Calu3 (cell line): ENCODE measurements at regions not wholly inside any gene's neighbourhood (a gene's known extent, or its start where the extent isn't known, plus 50 kb on each side); places are given as distances from the start of the nearest gene placed in this dataset.
"Not testable (repeated sequence)": the region's sequence is repeated elsewhere in the genome, so short reads cannot be mapped to it uniquely, and the experiment has no call there.

Source experiments
- BruUV-seq: library from RNA; stranded (reverse); fragments of 400-500 nt; replicated peaks from 2 replicates; lab custom pipeline; 2021; lab: Mats Ljungman, UMichigan
- CTCF ChIA-PET: fragments of 300-600 bp; sonication (Branson Sonifier 250); formaldehyde crosslinking; loops from one replicate; lab custom pipeline; 2022; ENCODE audit warnings: antibody characterized with exemption; lab: Charles Lee
- DNase-seq: peaks from one replicate; pipeline ENCODE4 v3.0.0; 2022
- H3K27ac Mint-ChIP-seq: one replicate; pipeline ENCODE4 v1.8.0; 2022; ENCODE audit warnings: mixed read lengths; ENCODE audit not compliant: unreplicated experiment
- H3K27me3 Mint-ChIP-seq: one replicate; pipeline ENCODE4 v1.8.0; 2022; ENCODE audit warnings: mixed read lengths; ENCODE audit not compliant: unreplicated experiment
- H3K36me3 Mint-ChIP-seq: one replicate; pipeline ENCODE4 v1.8.0; 2022; ENCODE audit warnings: mild to moderate bottlenecking, moderate library complexity, mixed read lengths; ENCODE audit not compliant: insufficient read depth, unreplicated experiment
- H3K4me1 Mint-ChIP-seq: one replicate; pipeline ENCODE4 v1.8.0; 2022; ENCODE audit warnings: mild to moderate bottlenecking, low read depth, mixed read lengths; ENCODE audit not compliant: unreplicated experiment
- H3K4me3 Mint-ChIP-seq: one replicate; pipeline ENCODE4 v1.8.0; 2022; ENCODE audit warnings: mild to moderate bottlenecking, low read depth, moderate library complexity, mixed read lengths; ENCODE audit not compliant: unreplicated experiment
- H3K9me3 Mint-ChIP-seq: one replicate; pipeline ENCODE4 v1.8.0; 2022; ENCODE audit warnings: low read depth, mixed read lengths; ENCODE audit not compliant: unreplicated experiment
- CTCF ChIP-seq: fragments of 200-600 bp; IDR thresholded peaks from one replicate; pipeline ENCODE4 v1.8.0; 2022; ENCODE audit warnings: antibody characterized with exemption; ENCODE audit not compliant: unreplicated experiment
- intact Hi-C: fragments of 100-400 bp; cut with micrococcal nuclease; formaldehyde crosslinking; loops from one replicate; pipeline ENCODE4 v1.10.0; 2022; ENCODE audit not compliant: unreplicated experiment

DNA sequence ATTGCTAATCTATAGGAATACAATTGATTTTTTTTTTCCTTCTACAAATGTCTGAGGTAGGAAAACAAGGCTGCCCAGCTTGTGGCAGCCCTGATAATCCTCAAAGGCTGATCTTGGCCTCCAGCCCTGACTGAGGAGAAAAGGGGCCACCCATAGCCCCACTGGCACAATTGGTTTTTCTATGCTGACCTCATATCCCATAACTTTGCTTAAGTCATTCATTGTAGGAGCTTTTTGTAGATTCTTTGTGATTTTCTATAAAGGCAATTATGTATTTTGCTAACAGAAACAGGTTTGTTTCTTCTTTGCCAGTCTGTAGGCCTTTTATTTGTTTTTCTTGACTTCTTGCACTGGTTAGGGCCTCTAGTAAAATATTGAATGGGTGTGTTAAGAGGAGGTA, 80.2 kb upstream of the C15orf39 start:
- CTCF ChIA-PET, result no interaction called here
- Mint-ChIP-seq H3K4me1 (peaks cover 11% of the 10 kb centered on the region), H3K9me3 (peaks cover 3% of the 10 kb centered on the region), H3K36me3 (no peaks in the 10 kb centered on the region), H3K27ac (no peak overlapping the region), H3K4me3 (no peak overlapping the region), H3K27me3 (no peaks in the 10 kb centered on the region)
- no peak for DNase-seq
- no TSS peak for BruUV-seq
- TF ChIP-seq CTCF, result no peak
- intact Hi-C loops, result no loop called here

GRCh38 chr15:75123395-75123794, 78.3 kb upstream of the C15orf39 start:
- Mint-ChIP-seq H3K27me3 (no peaks in the 10 kb centered on the region), H3K36me3 (no peaks in the 10 kb centered on the region), H3K27ac (no peak overlapping the region), H3K9me3 (no peaks in the 10 kb centered on the region), H3K4me3 (no peak overlapping the region), H3K4me1 (peaks cover 21% of the 10 kb centered on the region)
- CTCF ChIA-PET, result interaction anchor here (0.8 to 1.3 kb wide), 2 partner anchors 19 to 52 kb away, joined by 3 read pairs; no protein-coding TSS in a partner anchor
- TF ChIP-seq CTCF, result no peak
- no peak for DNase-seq
- intact Hi-C loops, result no loop called here
- BruUV-seq, result no TSS peak

GRCh38 chr15:75124278-75124677, 77.4 kb upstream of the C15orf39 start:
- intact Hi-C loops, H3K36me3 Mint-ChIP-seq, BruUV-seq, H3K27me3 Mint-ChIP-seq, H3K27ac Mint-ChIP-seq, DNase-seq, CTCF ChIA-PET, H3K4me3 Mint-ChIP-seq, H3K9me3 Mint-ChIP-seq: not testable (repeated sequence)
- H3K4me1 Mint-ChIP-seq, result peaks cover 21% of the 10 kb centered on the region

DNA sequence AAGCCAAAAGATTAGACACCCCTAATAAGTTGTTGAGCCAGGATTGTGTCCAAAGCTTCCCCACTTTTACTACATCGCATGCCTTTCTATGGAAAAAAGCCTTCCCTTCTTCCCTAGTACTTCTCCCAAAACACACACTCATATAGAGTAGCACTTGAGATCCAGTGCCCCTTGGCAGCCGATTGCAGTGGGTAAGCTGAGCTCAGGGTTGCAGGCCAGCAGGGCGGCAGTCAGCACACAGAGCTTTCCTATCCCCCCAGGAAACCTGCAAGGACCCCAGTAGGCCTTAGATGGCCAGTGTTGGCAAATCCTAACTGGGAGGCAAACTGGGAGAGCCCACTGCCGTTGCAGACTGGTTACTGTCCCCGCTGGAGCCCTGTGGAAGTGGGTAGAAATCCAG, 75.7 kb upstream of the C15orf39 start:
- Mint-ChIP-seq H3K9me3 (no peaks in the 10 kb centered on the region), H3K27me3 (no peaks in the 10 kb centered on the region), H3K27ac (no peak overlapping the region), H3K4me3 (no peak overlapping the region), H3K4me1 (peaks cover 21% of the 10 kb centered on the region), H3K36me3 (no peaks in the 10 kb centered on the region)
- CTCF ChIA-PET, result no interaction called here
- no peak for DNase-seq
- BruUV-seq, result no TSS peak
- intact Hi-C loops, result no loop called here
- TF ChIP-seq CTCF, result no peak

DNA sequence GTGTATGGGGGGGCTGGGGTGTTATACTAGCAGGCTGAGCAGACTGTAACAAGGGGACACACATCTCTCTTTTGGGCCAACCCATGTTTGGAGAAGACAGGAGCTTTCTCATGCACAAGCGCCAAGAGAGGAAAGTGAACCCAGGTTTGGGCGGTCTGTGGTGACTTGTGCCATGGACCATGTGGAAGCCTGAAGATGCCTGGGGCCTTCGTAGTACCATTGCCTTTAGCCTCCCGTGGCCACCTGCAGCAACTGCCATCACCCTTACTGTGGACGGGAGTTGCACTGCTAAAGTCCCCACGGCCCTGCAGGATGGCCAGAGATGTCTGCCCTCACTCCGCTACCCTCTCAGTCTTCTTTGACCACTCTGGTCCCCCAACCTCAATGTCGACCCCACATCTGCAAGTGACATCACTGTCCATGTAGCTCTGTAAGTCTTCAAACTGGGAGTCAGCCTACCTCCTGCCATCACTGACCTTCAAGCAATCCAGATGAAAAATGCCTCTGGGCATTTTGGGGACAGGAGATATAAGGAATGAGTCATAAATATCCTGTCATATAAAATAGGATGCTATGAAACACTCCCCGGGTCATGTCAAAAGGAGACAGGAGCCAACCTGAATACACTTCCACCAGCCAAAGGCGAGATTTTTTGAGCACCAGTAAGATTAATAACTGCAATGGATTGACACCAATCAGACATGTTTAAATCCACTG, 74.7 kb upstream of the C15orf39 start:
- DNase-seq, result no peak
- Mint-ChIP-seq H3K27ac (no peak overlapping the region), H3K9me3 (no peaks in the 10 kb centered on the region), H3K36me3 (no peaks in the 10 kb centered on the region), H3K4me1 (peaks cover 21% of the 10 kb centered on the region), H3K27me3 (no peaks in the 10 kb centered on the region), H3K4me3 (no peak overlapping the region)
- intact Hi-C loops, result no loop called here
- no peak for TF ChIP-seq CTCF
- CTCF ChIA-PET, result no interaction called here
- no TSS peak for BruUV-seq
